HG03060 (cell line): ENCODE measurements at regions not wholly inside any gene's neighbourhood (a gene's known extent, or its start where the extent isn't known, plus 50 kb on each side); places are given as distances from the start of the nearest gene placed in this dataset.
"Not testable (repeated sequence)": the region's sequence is repeated elsewhere in the genome, so short reads cannot be mapped to it uniquely, and the experiment has no call there.

Source experiments
- ATAC-seq: cut with Tn5 transposase; IDR thresholded peaks from one replicate; pipeline ENCODE4 v1.9.1; 2021; ENCODE audit warnings: low read depth, moderate number of reproducible peaks; ENCODE audit not compliant: unreplicated experiment

GRCh38 chr9:104195142-104195541 is 101.0 kb downstream of the SMC2 start:
- ATAC-seq, result not testable (repeated sequence)

- ATAC-seq, result no peak
These were observed 106.4 kb downstream of the SMC2 start for GRCh38 chr9:104200456-104200994.

GRCh38 chr9:104206766-104207165 is 112.7 kb downstream of the SMC2 start:
- no peak for ATAC-seq

GRCh38 chr9:104209387-104209786 is 115.3 kb downstream of the SMC2 start:
- ATAC-seq, result no peak

- ATAC-seq, result no peak
These were observed 133.0 kb downstream of the SMC2 start for GRCh38 chr9:104227108-104227507.

GRCh38 chr9:104232781-104233341 is 138.8 kb downstream of the SMC2 start:
- no peak for ATAC-seq

- ATAC-seq, result no peak
These were observed 139.3 kb downstream of the SMC2 start for GRCh38 chr9:104233366-104233765.

- not testable (repeated sequence) for ATAC-seq
These were observed 140.7 kb downstream of the SMC2 start for GRCh38 chr9:104234632-104235337.

GRCh38 chr9:104235347-104236120 is 141.4 kb downstream of the SMC2 start:
- ATAC-seq, result not testable (repeated sequence)

GRCh38 chr9:104238668-104239067 is 144.6 kb downstream of the SMC2 start:
- no peak for ATAC-seq

- no peak for ATAC-seq
These were observed 146.8 kb downstream of the SMC2 start for GRCh38 chr9:104240890-104241289.

- no peak for ATAC-seq
These were observed 151.8 kb downstream of the SMC2 start for GRCh38 chr9:104245925-104246324.

GRCh38 chr9:104247899-104248460 is 153.9 kb downstream of the SMC2 start:
- ATAC-seq, result no peak

- ATAC-seq, result no peak
These were observed 162.1 kb downstream of the SMC2 start for GRCh38 chr9:104256031-104256695.

- no peak for ATAC-seq
These were observed 162.6 kb downstream of the SMC2 start for GRCh38 chr9:104256696-104257062.

- ATAC-seq, result no peak
These were observed 164.3 kb downstream of the SMC2 start for GRCh38 chr9:104258296-104259011.

- no peak for ATAC-seq
These were observed 165.9 kb downstream of the SMC2 start for GRCh38 chr9:104260004-104260403.

- no peak for ATAC-seq
These were observed 169.8 kb downstream of the SMC2 start for GRCh38 chr9:104263942-104264341.

- no peak for ATAC-seq
These were observed 170.3 kb downstream of the SMC2 start for GRCh38 chr9:104264431-104264830.

GRCh38 chr9:104269374-104269773 is 175.3 kb downstream of the SMC2 start:
- no peak for ATAC-seq
